ENCODE measurements at regions not wholly inside any gene's neighbourhood (a gene's known extent, or its start where the extent isn't known, plus 50 kb on each side); places are given as distances from the start of the nearest gene placed in this dataset.

DNA sequence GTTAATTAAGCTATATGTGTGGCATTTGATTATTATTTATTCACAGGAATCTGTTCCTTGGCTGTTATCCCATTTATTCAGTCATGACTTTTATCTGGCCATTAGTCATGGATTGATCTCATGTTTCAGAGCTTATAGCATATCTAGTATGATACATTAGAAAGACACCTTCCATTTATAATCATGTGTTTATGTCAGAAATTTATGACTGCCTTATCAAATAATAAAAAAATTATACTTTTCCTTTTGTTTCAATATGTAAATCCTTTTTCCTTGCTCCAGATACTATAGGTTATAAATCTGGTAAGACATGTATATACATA lies 248.0 kb upstream of the PDE3A start:
- no peak for TF ChIP-seq EZH2phosphoT487 (IDR thresholded peaks at IDR 0.05; ENCODE audit: borderline replicate concordance)
- TF ChIP-seq, protein P1, sequence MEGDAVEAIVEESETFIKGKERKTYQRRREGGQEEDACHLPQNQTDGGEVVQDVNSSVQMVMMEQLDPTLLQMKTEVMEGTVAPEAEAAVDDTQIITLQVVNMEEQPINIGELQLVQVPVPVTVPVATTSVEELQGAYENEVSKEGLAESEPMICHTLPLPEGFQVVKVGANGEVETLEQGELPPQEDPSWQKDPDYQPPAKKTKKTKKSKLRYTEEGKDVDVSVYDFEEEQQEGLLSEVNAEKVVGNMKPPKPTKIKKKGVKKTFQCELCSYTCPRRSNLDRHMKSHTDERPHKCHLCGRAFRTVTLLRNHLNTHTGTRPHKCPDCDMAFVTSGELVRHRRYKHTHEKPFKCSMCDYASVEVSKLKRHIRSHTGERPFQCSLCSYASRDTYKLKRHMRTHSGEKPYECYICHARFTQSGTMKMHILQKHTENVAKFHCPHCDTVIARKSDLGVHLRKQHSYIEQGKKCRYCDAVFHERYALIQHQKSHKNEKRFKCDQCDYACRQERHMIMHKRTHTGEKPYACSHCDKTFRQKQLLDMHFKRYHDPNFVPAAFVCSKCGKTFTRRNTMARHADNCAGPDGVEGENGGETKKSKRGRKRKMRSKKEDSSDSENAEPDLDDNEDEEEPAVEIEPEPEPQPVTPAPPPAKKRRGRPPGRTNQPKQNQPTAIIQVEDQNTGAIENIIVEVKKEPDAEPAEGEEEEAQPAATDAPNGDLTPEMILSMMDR (conservative IDR thresholded peaks at IDR 0.05; ENCODE audit: low read length), result no peak
